Progenitor cell of endocrine pancreas (in vitro differentiated cells): ENCODE measurements at regions not wholly inside any gene's neighbourhood (a gene's known extent, or its start where the extent isn't known, plus 50 kb on each side); places are given as distances from the start of the nearest gene placed in this dataset.

ENCODE experiments used
- DNase-seq: peaks from one replicate; pipeline ENCODE4 v3.0.0; 2021; ENCODE audit warnings: low spot score; ENCODE audit not compliant: unreplicated experiment
- H3K27ac Mint-ChIP-seq: 2 replicates; pipeline ENCODE4 v1.8.0; 2021; ENCODE audit warnings: mild to moderate bottlenecking, moderate library complexity, mixed read lengths
- H3K27me3 Mint-ChIP-seq: 2 replicates; pipeline ENCODE4 v1.8.0; 2021; ENCODE audit warnings: mixed read lengths
- H3K36me3 Mint-ChIP-seq: 2 replicates; pipeline ENCODE4 v1.8.0; 2022; ENCODE audit warnings: mixed read lengths; ENCODE audit not compliant: insufficient read depth
- H3K4me1 Mint-ChIP-seq: 2 replicates; pipeline ENCODE4 v1.8.0; 2021; ENCODE audit warnings: low read depth, mixed read lengths
- H3K4me3 Mint-ChIP-seq: 2 replicates; pipeline ENCODE4 v1.8.0; 2021; ENCODE audit warnings: low read depth, mild to moderate bottlenecking, moderate library complexity, mixed read lengths
- H3K9me3 Mint-ChIP-seq: 2 replicates; pipeline ENCODE4 v1.8.0; 2021; ENCODE audit warnings: low read depth, mixed read lengths
- CTCF ChIP-seq: fragments of 200-600 bp; sonication (generic); IDR thresholded peaks from one replicate; pipeline ENCODE4 v1.5.0; 2021; ENCODE audit warnings: antibody characterized with exemption, mild to moderate bottlenecking; ENCODE audit not compliant: unreplicated experiment

GRCh38 chr1:59135761-59136255 lies 161.1 kb upstream of the FGGY start:
- Mint-ChIP-seq H3K27ac (no peak overlapping the region), H3K36me3 (no peaks in the 10 kb centered on the region), H3K9me3 (peaks cover 4% of the 10 kb centered on the region), H3K4me3 (no peak overlapping the region), H3K4me1 (peaks cover 23% of the 10 kb centered on the region), H3K27me3 (no peaks in the 10 kb centered on the region)
- TF ChIP-seq CTCF = no peak
- DNase-seq = no peak

DNA sequence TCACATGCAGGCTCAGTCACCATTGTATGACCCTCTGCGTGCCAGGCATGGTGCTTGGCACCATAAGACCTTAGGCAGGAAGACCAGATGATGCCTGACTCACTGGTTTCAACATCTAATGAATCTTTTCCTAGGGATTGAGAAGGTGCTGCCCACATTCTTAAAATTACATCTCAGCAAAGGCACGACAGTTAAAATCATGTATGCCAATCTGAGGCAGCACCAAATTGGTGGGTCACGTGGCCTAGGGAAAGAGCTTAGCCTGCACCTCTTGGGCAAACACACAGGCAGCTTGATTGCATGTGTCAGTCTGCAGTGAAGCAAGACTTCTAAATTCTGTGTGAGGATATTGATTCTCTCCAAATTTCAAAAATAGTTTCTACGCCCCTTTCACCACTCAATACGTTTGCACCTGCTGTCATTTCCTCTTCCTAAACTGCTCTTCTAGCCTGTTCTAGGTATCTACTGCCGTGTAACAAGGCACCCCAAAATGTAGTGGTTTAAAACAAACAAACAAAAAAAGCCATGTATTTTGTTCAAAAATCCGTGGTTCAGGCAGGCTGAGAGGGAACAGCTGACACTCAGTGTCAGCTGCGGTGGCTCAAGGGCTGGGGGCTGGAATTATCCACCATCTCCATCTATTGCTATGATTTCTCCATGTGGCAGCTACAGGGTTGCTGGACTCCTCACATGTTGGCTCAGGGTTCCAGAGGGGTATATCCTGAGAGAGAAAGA lies 160.2 kb upstream of the FGGY start:
- Mint-ChIP-seq H3K27ac (no peak overlapping the region), H3K27me3 (no peaks in the 10 kb centered on the region), H3K36me3 (no peaks in the 10 kb centered on the region), H3K4me3 (no peak overlapping the region), H3K9me3 (peaks cover 4% of the 10 kb centered on the region), H3K4me1 (peaks cover 22% of the 10 kb centered on the region)
- no peak for TF ChIP-seq CTCF
- DNase-seq = no peak

GRCh38 chr1:59137276-59137615 lies 159.6 kb upstream of the FGGY start:
- H3K4me1 Mint-ChIP-seq = peaks cover 19% of the 10 kb centered on the region
- H3K36me3 Mint-ChIP-seq = no peaks in the 10 kb centered on the region
- peaks cover 4% of the 10 kb centered on the region for H3K9me3 Mint-ChIP-seq
- no peak overlapping the region for H3K4me3 Mint-ChIP-seq
- TF ChIP-seq CTCF = no peak
- no peak overlapping the region for H3K27ac Mint-ChIP-seq
- no peak for DNase-seq
- H3K27me3 Mint-ChIP-seq = no peaks in the 10 kb centered on the region

DNA sequence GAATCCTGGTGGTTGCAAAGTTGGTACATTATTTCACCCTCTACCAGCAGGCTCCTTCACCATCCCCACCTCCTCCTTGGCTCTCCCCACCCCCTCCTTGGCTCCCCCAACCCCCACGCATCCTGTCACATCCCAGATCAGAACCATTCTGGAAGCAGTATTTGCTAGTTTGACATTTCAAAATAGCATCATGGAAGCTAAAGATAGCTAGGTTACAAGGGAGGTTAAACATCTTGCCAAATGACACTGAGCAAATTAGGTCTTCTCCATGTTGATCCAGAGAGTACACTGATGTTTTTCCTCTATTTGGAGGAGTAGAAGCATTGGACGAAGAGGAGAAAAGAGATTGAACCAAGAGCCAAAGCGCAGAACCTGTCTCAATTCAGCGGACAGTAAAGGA lies 158.9 kb upstream of the FGGY start:
- TF ChIP-seq CTCF = no peak
- no peak overlapping the region for H3K4me3 Mint-ChIP-seq
- DNase-seq = no peak
- peaks cover 4% of the 10 kb centered on the region for H3K9me3 Mint-ChIP-seq
- peaks cover 5% of the 10 kb centered on the region for H3K27me3 Mint-ChIP-seq
- no peaks in the 10 kb centered on the region for H3K36me3 Mint-ChIP-seq
- H3K27ac Mint-ChIP-seq = no peak overlapping the region
- H3K4me1 Mint-ChIP-seq = peaks cover 15% of the 10 kb centered on the region

DNA sequence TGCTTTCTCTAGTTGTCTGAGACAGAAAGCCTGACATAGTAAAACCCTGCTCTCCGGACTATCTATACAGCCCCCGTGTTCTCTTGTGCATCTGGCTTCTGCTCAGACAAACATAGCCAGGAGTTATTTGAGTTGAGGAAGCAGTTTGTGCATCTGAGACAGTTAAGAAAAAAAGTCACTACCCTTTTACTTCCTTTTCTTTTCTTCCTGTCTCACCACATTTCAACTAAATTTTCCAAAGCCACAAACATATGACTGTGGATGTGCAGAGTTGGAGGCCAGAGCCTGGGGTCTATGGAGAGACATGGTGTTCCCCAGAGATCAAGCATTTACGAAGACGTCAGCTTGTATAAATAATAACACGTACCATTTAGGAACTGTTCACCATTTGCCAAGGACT lies 158.5 kb upstream of the FGGY start:
- Mint-ChIP-seq H3K9me3 (peaks cover 4% of the 10 kb centered on the region), H3K4me3 (no peak overlapping the region), H3K4me1 (peaks cover 14% of the 10 kb centered on the region)

More for the DNA sequence above, 158.5 kb upstream of the FGGY start:
- Mint-ChIP-seq H3K36me3 (no peaks in the 10 kb centered on the region), H3K27ac (no peak overlapping the region), H3K27me3 (peaks cover 7% of the 10 kb centered on the region)
- no peak for DNase-seq
- TF ChIP-seq CTCF = no peak
